ENCODE measurements at regions not wholly inside any gene's neighbourhood (a gene's known extent, or its start where the extent isn't known, plus 50 kb on each side); places are given as distances from the start of the nearest gene placed in this dataset.
"Not testable (repeated sequence)": the region's sequence is repeated elsewhere in the genome, so short reads cannot be mapped to it uniquely, and the experiment has no call there.

DNA sequence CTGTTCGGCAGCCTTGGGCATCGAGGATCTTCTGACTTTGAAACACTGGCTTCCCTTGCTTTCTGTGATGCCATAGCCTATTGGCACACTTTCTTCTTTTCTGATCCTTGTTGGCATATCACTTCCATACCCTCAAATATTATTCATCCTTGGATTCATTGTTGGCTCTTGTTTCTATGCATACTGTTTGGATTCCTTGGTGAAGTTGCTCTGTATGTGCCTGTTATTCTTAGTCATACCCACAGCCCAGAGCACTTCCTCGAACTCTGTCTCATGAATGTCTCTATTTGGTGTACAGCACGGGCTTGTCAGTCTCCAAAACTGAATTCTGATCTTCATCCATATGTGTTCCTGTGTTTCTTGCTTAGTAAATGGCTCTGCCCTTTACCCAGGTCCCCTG is 63.6 kb downstream of the NPIPB11 start:
- not testable (repeated sequence) for TF ChIP-seq SIN3A (IDR thresholded peaks at IDR 0.05; ENCODE audit: low read depth, low read length); NFYB (IDR thresholded peaks at IDR 0.05; ENCODE audit: insufficient read depth, low read depth, low read length); SP1 (IDR thresholded peaks at IDR 0.05; ENCODE audit: low read depth, low read length); STAT3 (IDR thresholded peaks at IDR 0.05; ENCODE audit: low read depth, low read length); SMAD1 (IDR thresholded peaks at IDR 0.05; ENCODE audit: low read depth, partially characterized antibody); HDAC2 (IDR thresholded peaks at IDR 0.05); EZH2 (IDR thresholded peaks at IDR 0.05; ENCODE audit: borderline replicate concordance, control insufficient read depth, low read depth, low read length); YY1 (IDR thresholded peaks at IDR 0.05; ENCODE audit: low read depth, low read length)
- TF ChIP-seq, protein P1, sequence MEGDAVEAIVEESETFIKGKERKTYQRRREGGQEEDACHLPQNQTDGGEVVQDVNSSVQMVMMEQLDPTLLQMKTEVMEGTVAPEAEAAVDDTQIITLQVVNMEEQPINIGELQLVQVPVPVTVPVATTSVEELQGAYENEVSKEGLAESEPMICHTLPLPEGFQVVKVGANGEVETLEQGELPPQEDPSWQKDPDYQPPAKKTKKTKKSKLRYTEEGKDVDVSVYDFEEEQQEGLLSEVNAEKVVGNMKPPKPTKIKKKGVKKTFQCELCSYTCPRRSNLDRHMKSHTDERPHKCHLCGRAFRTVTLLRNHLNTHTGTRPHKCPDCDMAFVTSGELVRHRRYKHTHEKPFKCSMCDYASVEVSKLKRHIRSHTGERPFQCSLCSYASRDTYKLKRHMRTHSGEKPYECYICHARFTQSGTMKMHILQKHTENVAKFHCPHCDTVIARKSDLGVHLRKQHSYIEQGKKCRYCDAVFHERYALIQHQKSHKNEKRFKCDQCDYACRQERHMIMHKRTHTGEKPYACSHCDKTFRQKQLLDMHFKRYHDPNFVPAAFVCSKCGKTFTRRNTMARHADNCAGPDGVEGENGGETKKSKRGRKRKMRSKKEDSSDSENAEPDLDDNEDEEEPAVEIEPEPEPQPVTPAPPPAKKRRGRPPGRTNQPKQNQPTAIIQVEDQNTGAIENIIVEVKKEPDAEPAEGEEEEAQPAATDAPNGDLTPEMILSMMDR (IDR thresholded peaks at IDR 0.05 in 2 of 3, conservative IDR thresholded peaks at IDR 0.05 in 1 of 3; ENCODE audit: control insufficient read depth in 2 of 3, extremely low read depth in 1 of 3, insufficient read depth in 1 of 3, low read depth in 3 of 3, low read length in 3 of 3) = not testable (repeated sequence)
- TF ChIP-seq, protein P2, sequence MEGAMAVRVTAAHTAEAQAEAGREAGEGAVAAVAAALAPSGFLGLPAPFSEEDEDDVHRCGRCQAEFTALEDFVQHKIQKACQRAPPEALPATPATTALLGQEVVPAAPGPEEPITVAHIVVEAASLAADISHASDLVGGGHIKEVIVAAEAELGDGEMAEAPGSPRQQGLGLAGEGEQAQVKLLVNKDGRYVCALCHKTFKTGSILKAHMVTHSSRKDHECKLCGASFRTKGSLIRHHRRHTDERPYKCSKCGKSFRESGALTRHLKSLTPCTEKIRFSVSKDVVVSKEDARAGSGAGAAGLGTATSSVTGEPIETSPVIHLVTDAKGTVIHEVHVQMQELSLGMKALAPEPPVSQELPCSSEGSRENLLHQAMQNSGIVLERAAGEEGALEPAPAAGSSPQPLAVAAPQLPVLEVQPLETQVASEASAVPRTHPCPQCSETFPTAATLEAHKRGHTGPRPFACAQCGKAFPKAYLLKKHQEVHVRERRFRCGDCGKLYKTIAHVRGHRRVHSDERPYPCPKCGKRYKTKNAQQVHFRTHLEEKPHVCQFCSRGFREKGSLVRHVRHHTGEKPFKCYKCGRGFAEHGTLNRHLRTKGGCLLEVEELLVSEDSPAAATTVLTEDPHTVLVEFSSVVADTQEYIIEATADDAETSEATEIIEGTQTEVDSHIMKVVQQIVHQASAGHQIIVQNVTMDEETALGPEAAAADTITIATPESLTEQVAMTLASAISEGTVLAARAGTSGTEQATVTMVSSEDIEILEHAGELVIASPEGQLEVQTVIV (IDR thresholded peaks at IDR 0.05; ENCODE audit: borderline replicate concordance, partially characterized antibody) = not testable (repeated sequence)
- TF ChIP-seq, protein P3, sequence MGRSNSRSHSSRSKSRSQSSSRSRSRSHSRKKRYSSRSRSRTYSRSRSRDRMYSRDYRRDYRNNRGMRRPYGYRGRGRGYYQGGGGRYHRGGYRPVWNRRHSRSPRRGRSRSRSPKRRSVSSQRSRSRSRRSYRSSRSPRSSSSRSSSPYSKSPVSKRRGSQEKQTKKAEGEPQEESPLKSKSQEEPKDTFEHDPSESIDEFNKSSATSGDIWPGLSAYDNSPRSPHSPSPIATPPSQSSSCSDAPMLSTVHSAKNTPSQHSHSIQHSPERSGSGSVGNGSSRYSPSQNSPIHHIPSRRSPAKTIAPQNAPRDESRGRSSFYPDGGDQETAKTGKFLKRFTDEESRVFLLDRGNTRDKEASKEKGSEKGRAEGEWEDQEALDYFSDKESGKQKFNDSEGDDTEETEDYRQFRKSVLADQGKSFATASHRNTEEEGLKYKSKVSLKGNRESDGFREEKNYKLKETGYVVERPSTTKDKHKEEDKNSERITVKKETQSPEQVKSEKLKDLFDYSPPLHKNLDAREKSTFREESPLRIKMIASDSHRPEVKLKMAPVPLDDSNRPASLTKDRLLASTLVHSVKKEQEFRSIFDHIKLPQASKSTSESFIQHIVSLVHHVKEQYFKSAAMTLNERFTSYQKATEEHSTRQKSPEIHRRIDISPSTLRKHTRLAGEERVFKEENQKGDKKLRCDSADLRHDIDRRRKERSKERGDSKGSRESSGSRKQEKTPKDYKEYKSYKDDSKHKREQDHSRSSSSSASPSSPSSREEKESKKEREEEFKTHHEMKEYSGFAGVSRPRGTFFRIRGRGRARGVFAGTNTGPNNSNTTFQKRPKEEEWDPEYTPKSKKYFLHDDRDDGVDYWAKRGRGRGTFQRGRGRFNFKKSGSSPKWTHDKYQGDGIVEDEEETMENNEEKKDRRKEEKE (IDR thresholded peaks at IDR 0.05) = not testable (repeated sequence)
- TF ChIP-seq, protein P4, sequence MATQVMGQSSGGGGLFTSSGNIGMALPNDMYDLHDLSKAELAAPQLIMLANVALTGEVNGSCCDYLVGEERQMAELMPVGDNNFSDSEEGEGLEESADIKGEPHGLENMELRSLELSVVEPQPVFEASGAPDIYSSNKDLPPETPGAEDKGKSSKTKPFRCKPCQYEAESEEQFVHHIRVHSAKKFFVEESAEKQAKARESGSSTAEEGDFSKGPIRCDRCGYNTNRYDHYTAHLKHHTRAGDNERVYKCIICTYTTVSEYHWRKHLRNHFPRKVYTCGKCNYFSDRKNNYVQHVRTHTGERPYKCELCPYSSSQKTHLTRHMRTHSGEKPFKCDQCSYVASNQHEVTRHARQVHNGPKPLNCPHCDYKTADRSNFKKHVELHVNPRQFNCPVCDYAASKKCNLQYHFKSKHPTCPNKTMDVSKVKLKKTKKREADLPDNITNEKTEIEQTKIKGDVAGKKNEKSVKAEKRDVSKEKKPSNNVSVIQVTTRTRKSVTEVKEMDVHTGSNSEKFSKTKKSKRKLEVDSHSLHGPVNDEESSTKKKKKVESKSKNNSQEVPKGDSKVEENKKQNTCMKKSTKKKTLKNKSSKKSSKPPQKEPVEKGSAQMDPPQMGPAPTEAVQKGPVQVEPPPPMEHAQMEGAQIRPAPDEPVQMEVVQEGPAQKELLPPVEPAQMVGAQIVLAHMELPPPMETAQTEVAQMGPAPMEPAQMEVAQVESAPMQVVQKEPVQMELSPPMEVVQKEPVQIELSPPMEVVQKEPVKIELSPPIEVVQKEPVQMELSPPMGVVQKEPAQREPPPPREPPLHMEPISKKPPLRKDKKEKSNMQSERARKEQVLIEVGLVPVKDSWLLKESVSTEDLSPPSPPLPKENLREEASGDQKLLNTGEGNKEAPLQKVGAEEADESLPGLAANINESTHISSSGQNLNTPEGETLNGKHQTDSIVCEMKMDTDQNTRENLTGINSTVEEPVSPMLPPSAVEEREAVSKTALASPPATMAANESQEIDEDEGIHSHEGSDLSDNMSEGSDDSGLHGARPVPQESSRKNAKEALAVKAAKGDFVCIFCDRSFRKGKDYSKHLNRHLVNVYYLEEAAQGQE (IDR thresholded peaks at IDR 0.05; ENCODE audit: low read depth, low read length) = not testable (repeated sequence)

Measured in GM12878 (cell line).